ENCODE measurements at regions not wholly inside any gene's neighbourhood (a gene's known extent, or its start where the extent isn't known, plus 50 kb on each side); places are given as distances from the start of the nearest gene placed in this dataset.

DNA sequence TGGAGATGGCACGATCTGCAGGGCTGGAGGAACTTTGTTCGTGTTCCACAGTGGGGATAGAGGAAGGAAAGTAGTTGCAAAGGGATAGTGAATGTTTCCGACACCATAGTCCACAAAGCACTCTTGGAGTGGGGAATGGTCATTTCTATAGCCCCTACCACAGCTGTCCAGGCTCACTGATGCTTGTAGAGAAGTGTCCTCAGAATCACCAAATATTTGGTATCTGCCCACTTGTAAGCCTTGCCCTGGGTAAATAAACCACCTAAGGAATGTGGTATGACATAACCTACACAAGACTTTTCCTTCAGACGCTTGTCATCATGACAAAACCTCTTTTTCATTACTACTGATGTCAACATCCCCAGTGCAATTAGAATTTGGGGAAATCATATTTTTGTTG lies 686.5 kb upstream of the ARGLU1 start:
- Histone ChIP-seq H3K9me3 (ENCODE audit: control insufficient read depth, insufficient read depth, low read length) (no peaks in the 10 kb centered on the region), H3K36me3 (ENCODE audit: control insufficient read depth, insufficient read depth, low read length) (no peaks in the 10 kb centered on the region), H3K27me3 (ENCODE audit: control insufficient read depth, insufficient read depth, low read length) (no peaks in the 10 kb centered on the region), H3K4me1 (ENCODE audit: control insufficient read depth, insufficient read depth, low read length) (no peaks in the 10 kb centered on the region), H3K4me3 (ENCODE audit: low read depth, low read length) (no peak overlapping the region), H3K27ac (ENCODE audit: low read depth, low read length) (no peak overlapping the region)
- DNase-seq (ENCODE audit: low read depth in 4 of 6, low spot score in 6 of 6), result no peak
- 93% methylated on average over 2 of the region's 4 CpGs for WGBS (ENCODE audit: insufficient coverage)

GRCh38 chr13:107252428-107252827 lies 684.5 kb upstream of the ARGLU1 start:
- no peak for DNase-seq (ENCODE audit: low read depth in 4 of 6, low spot score in 6 of 6)
- Histone ChIP-seq H3K4me3 (ENCODE audit: low read depth, low read length) (no peak overlapping the region), H3K27ac (ENCODE audit: low read depth, low read length) (no peak overlapping the region), H3K9me3 (ENCODE audit: control insufficient read depth, insufficient read depth, low read length) (no peaks in the 10 kb centered on the region), H3K27me3 (ENCODE audit: control insufficient read depth, insufficient read depth, low read length) (no peaks in the 10 kb centered on the region), H3K36me3 (ENCODE audit: control insufficient read depth, insufficient read depth, low read length) (no peaks in the 10 kb centered on the region), H3K4me1 (ENCODE audit: control insufficient read depth, insufficient read depth, low read length) (no peaks in the 10 kb centered on the region)
- WGBS (ENCODE audit: insufficient coverage), result no CpG with 5 or more reads among the region's 2 CpGs

DNA sequence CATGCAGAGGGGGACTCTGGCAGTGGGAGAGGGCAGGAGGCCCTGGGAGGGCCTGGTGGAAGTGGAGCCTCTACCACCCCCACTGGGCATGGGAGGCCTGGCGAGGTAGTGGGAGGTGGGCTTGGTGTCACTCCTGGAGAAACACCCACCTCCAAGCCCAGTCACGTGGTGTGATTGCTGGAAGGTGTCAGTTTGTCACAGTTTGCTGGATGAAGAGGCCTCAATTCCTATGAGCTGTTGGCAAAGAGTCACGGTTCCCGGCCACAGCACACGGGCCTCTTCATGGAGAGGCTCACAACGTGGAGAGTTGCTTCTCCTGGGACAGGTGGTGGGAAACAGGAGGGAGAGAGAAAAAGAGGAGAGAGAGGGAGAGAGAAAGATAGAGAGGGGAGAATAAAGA lies 684.1 kb upstream of the ARGLU1 start:
- Histone ChIP-seq H3K4me3 (ENCODE audit: low read depth, low read length) (no peak overlapping the region), H3K4me1 (ENCODE audit: control insufficient read depth, insufficient read depth, low read length) (no peaks in the 10 kb centered on the region), H3K36me3 (ENCODE audit: control insufficient read depth, insufficient read depth, low read length) (no peaks in the 10 kb centered on the region), H3K27me3 (ENCODE audit: control insufficient read depth, insufficient read depth, low read length) (no peaks in the 10 kb centered on the region), H3K27ac (ENCODE audit: low read depth, low read length) (no peak overlapping the region), H3K9me3 (ENCODE audit: control insufficient read depth, insufficient read depth, low read length) (no peaks in the 10 kb centered on the region)
- WGBS (ENCODE audit: insufficient coverage), result 60% methylated on average over 4 of the region's 6 CpGs
- DNase-seq (ENCODE audit: low read depth in 4 of 6, low spot score in 6 of 6), result no peak

DNA sequence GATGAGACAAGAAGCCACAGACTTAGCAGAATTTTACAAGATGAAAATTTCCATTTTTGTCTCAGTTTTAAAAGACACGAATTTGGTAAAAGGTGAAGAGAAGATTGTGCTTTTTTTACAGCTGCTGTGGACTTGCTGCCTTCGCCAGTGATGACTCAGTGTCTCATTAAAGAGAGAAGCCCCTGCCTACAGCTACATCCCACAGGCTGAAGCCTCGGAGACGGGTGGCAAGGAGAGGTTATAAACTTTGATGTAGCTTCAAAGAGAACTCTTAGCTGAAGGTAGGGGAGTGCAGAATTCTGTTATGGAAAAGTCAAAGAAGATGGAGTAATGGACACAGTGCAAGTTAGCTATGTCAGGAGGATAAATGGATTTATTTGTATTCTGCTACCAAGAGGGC lies 683.4 kb upstream of the ARGLU1 start:
- Histone ChIP-seq H3K36me3 (ENCODE audit: control insufficient read depth, insufficient read depth, low read length) (no peaks in the 10 kb centered on the region), H3K27ac (ENCODE audit: low read depth, low read length) (no peak overlapping the region), H3K4me3 (ENCODE audit: low read depth, low read length) (no peak overlapping the region), H3K9me3 (ENCODE audit: control insufficient read depth, insufficient read depth, low read length) (no peaks in the 10 kb centered on the region), H3K4me1 (ENCODE audit: control insufficient read depth, insufficient read depth, low read length) (no peaks in the 10 kb centered on the region), H3K27me3 (ENCODE audit: control insufficient read depth, insufficient read depth, low read length) (no peaks in the 10 kb centered on the region)
- WGBS (ENCODE audit: insufficient coverage), result 100% methylated on average over 1 of the region's 4 CpGs
- no peak for DNase-seq (ENCODE audit: low read depth in 4 of 6, low spot score in 6 of 6)

GRCh38 chr13:107250628-107251027 lies 682.7 kb upstream of the ARGLU1 start:
- DNase-seq (ENCODE audit: low read depth in 4 of 6, low spot score in 6 of 6), result no peak
- Histone ChIP-seq H3K27ac (ENCODE audit: low read depth, low read length) (no peak overlapping the region), H3K9me3 (ENCODE audit: control insufficient read depth, insufficient read depth, low read length) (no peaks in the 10 kb centered on the region), H3K4me1 (ENCODE audit: control insufficient read depth, insufficient read depth, low read length) (no peaks in the 10 kb centered on the region), H3K27me3 (ENCODE audit: control insufficient read depth, insufficient read depth, low read length) (no peaks in the 10 kb centered on the region), H3K36me3 (ENCODE audit: control insufficient read depth, insufficient read depth, low read length) (no peaks in the 10 kb centered on the region), H3K4me3 (ENCODE audit: low read depth, low read length) (no peak overlapping the region)
- no CpG with 5 or more reads among the region's 4 CpGs for WGBS (ENCODE audit: insufficient coverage)

DNA sequence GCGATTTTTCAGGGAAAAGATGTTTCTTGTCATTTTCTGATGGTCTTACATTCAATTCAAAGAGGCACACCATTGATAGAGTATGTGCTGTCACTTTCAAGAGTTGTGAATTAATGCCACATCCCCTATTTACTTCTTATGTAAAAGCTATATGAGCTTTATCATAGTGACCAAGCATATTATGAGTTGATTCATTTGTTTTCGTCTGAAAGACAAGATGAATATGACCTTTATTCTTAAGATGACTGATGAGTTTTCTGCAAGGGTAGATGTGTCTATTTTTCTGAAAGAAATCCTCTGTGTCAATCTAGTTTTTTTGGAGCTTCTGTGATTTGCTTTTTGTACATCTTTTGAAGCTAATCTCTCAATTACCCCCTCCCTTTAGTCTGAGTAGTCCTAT lies 676.3 kb upstream of the ARGLU1 start:
- 60% methylated on average over 1 of the region's 2 CpGs for WGBS (ENCODE audit: insufficient coverage)
- Histone ChIP-seq H3K4me3 (ENCODE audit: low read depth, low read length) (no peak overlapping the region), H3K27ac (ENCODE audit: low read depth, low read length) (no peak overlapping the region), H3K4me1 (ENCODE audit: control insufficient read depth, insufficient read depth, low read length) (peaks cover 3% of the 10 kb centered on the region), H3K36me3 (ENCODE audit: control insufficient read depth, insufficient read depth, low read length) (no peaks in the 10 kb centered on the region), H3K9me3 (ENCODE audit: control insufficient read depth, insufficient read depth, low read length) (no peaks in the 10 kb centered on the region), H3K27me3 (ENCODE audit: control insufficient read depth, insufficient read depth, low read length) (no peaks in the 10 kb centered on the region)
- DNase-seq (ENCODE audit: low read depth in 4 of 6, low spot score in 6 of 6), result no peak

DNA sequence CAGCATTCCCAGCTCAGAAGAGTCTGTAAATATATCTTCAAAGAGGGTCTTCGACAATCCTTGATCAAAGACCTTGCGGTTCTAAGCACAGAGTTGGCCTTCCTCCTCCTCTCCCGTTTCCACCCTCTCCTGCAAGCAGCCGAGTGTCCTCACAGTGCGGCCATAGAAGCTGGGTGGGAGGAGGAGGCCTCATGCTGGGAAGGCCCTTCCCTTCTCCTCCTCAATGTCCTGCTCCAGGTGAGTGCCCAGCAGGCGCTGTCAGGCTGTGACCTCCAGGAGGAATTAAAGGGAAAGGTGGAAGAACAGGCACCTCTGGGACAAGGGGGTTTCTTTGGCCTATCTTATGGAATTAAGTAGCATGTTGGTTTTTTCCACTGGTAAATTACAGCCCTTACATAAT lies 674.2 kb upstream of the ARGLU1 start:
- DNase-seq (ENCODE audit: low read depth in 4 of 6, low spot score in 6 of 6), result no peak
- Histone ChIP-seq H3K4me3 (ENCODE audit: low read depth, low read length) (no peak overlapping the region), H3K9me3 (ENCODE audit: control insufficient read depth, insufficient read depth, low read length) (no peaks in the 10 kb centered on the region), H3K36me3 (ENCODE audit: control insufficient read depth, insufficient read depth, low read length) (no peaks in the 10 kb centered on the region), H3K27me3 (ENCODE audit: control insufficient read depth, insufficient read depth, low read length) (no peaks in the 10 kb centered on the region), H3K4me1 (ENCODE audit: control insufficient read depth, insufficient read depth, low read length) (peaks cover 3% of the 10 kb centered on the region), H3K27ac (ENCODE audit: low read depth, low read length) (no peak overlapping the region)
- 77% methylated on average over 4 of the region's 6 CpGs for WGBS (ENCODE audit: insufficient coverage)

DNA sequence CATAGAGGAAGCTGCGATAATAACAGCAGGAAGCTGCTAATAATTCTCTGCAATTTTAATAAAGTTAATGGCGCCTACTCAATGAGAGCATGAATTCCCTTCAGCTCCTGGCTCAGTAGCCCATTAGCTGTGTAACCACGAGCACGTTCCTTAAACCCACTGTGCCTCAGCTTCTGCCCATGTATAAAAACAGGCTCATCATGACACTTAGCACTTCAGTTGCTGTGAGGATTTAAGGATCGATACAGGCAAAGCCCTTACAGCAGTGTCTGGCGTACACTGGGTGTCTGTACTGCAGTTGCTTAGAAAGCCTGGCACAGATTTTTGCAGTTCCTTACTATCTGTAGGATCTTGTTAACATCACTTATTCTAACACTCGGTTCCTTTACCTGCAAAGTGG lies 673.4 kb upstream of the ARGLU1 start:
- no peaks in the 10 kb centered on the region for H3K9me3 ChIP-seq (ENCODE audit: control insufficient read depth, insufficient read depth, low read length)
- H3K27me3 ChIP-seq (ENCODE audit: control insufficient read depth, insufficient read depth, low read length), result no peaks in the 10 kb centered on the region
- 75% methylated on average over 3 of the region's 7 CpGs for WGBS (ENCODE audit: insufficient coverage)
- H3K27ac ChIP-seq (ENCODE audit: low read depth, low read length), result no peak overlapping the region
- peak in 2 of 6 donors; percentile 15 to 82 for DNase-seq (ENCODE audit: low read depth in 4 of 6, low spot score in 6 of 6)
- peaks cover 3% of the 10 kb centered on the region for H3K4me1 ChIP-seq (ENCODE audit: control insufficient read depth, insufficient read depth, low read length)
- H3K4me3 ChIP-seq (ENCODE audit: low read depth, low read length), result no peak overlapping the region
- H3K36me3 ChIP-seq (ENCODE audit: control insufficient read depth, insufficient read depth, low read length), result no peaks in the 10 kb centered on the region

DNA sequence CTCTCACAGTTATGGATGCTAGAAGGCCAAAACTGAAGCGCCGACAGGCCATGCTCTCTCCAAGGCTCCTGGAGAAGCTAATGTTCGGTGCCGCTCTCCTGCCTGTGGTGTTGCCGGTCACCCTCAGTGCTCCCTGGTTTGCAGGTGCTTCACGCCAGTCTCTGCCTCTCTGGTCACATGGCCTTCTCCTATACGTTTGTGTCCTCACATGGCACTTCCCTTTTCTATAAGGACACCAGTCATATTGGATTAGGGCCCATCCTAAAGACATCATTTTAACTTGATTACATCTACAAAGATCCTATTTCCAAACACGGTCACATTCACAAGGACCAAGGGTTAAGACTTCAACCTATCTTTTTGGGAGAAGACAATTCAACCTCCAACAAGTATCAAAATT lies 671.3 kb upstream of the ARGLU1 start:
- no peaks in the 10 kb centered on the region for H3K9me3 ChIP-seq (ENCODE audit: control insufficient read depth, insufficient read depth, low read length)
- no peaks in the 10 kb centered on the region for H3K36me3 ChIP-seq (ENCODE audit: control insufficient read depth, insufficient read depth, low read length)
- no peak for DNase-seq (ENCODE audit: low read depth in 4 of 6, low spot score in 6 of 6)
- peaks cover 5% of the 10 kb centered on the region for H3K4me1 ChIP-seq (ENCODE audit: control insufficient read depth, insufficient read depth, low read length)
- H3K4me3 ChIP-seq (ENCODE audit: low read depth, low read length), result no peak overlapping the region
- H3K27ac ChIP-seq (ENCODE audit: low read depth, low read length), result no peak overlapping the region
- 90% methylated on average over 7 of the region's 8 CpGs for WGBS (ENCODE audit: insufficient coverage)
- H3K27me3 ChIP-seq (ENCODE audit: control insufficient read depth, insufficient read depth, low read length), result no peaks in the 10 kb centered on the region

DNA sequence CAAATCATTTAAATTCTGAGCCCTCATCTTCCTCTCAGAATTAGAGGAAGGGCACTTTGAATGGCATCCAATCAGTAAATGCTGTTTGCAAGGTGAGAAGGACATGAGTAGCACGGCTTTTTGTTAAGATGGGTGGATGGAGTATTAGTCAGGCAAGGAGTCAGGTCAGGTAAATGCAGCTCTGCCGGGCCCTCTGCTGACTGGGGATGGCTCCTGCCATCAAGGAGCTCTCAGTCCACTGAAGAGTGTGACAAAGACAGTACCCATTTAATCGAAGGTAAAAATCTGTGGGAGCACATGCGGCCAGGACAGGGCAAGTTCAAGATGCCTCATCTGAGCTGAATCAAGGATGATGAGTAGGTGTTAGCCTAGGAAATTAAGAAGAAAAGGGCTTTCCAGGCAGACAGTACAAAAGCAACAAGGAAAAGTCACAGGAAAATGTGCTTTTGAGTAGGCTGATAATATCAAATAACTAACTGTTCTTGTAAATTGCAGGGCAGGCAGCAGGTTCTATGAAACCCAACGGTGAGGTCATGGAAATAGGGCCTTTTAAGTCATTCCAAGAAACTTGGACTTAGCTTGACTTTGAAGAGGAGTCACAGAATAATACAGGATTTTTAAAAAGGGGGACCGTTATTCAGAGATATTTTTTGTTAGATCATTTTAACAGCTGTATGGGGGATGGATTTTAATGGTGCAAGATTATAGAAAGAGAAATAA lies 670.5 kb upstream of the ARGLU1 start:
- no peaks in the 10 kb centered on the region for H3K27me3 ChIP-seq (ENCODE audit: control insufficient read depth, insufficient read depth, low read length)
- no peak overlapping the region for H3K27ac ChIP-seq (ENCODE audit: low read depth, low read length)
- no peaks in the 10 kb centered on the region for H3K9me3 ChIP-seq (ENCODE audit: control insufficient read depth, insufficient read depth, low read length)
- WGBS (ENCODE audit: insufficient coverage), result 78% methylated on average over 5 of the region's 6 CpGs
- no peaks in the 10 kb centered on the region for H3K36me3 ChIP-seq (ENCODE audit: control insufficient read depth, insufficient read depth, low read length)
- H3K4me3 ChIP-seq (ENCODE audit: low read depth, low read length), result no peak overlapping the region
- H3K4me1 ChIP-seq (ENCODE audit: control insufficient read depth, insufficient read depth, low read length), result peaks cover 7% of the 10 kb centered on the region
- no peak for DNase-seq (ENCODE audit: low read depth in 4 of 6, low spot score in 6 of 6)
